Adrenal gland (tissue), 5 donors: ENCODE measurements at regions not wholly inside any gene's neighbourhood (a gene's known extent, or its start where the extent isn't known, plus 50 kb on each side); places are given as distances from the start of the nearest gene placed in this dataset.

Experiments used
- CTCF ChIP-seq, 6 experiments: fragments of 450-650 bp in 4 of 6; fragments of 200-600 bp in 2 of 6; sonication (generic) in 1 of 6; IDR thresholded peaks; 1 replicate in 5 of 6; 2 replicates in 1 of 6; pipeline versions ENCODE4 v1.5.1 to v1.8.0; 2016 to 2021; ENCODE audit warnings: antibody characterized with exemption in 6 of 6, mild to moderate bottlenecking in 2 of 6, moderate library complexity in 1 of 6
- POLR2A ChIP-seq, 2 donors: fragments of 450-650 bp; IDR thresholded peaks; one replicate each; pipeline ENCODE4 v1.6.1; 2017; ENCODE audit warnings: antibody characterized with exemption in 2 of 2, mild to moderate bottlenecking in 2 of 2, moderate library complexity in 1 of 2
- donor health status: DM: no; HTN: no; CAD: no.

GRCh38 chr11:29214833-29215232, 802.0 kb downstream of the KCNA4 start:
- no peak for TF ChIP-seq CTCF (IDR thresholded peaks at IDR 0.05)
- TF ChIP-seq POLR2A (IDR thresholded peaks at IDR 0.05): no peak
